H1 (cell line): ENCODE measurements at regions not wholly inside any gene's neighbourhood (a gene's known extent, or its start where the extent isn't known, plus 50 kb on each side); places are given as distances from the start of the nearest gene placed in this dataset.
"Not testable (repeated sequence)": the region's sequence is repeated elsewhere in the genome, so short reads cannot be mapped to it uniquely, and the experiment has no call there.

ENCODE experiments used
- CTCF ChIP-seq, 3 experiments: IDR thresholded peaks; 1 replicate in 2 of 3; 2 replicates in 1 of 3; pipeline versions ENCODE4 v1.5.1 to v1.6.1; 2011; ENCODE audit warnings: low read length in 3 of 3, mild to moderate bottlenecking in 3 of 3, inconsistent platforms in 2 of 3, low read depth in 1 of 3, moderate library complexity in 1 of 3; ENCODE audit not compliant: insufficient read depth in 1 of 3; ENCODE audit errors: control extremely low read depth in 1 of 3
- SP1 ChIP-seq: IDR thresholded peaks from 2 replicates; pipeline ENCODE4 v1.6.1; 2011; ENCODE audit warnings: low read depth, low read length

- not testable (repeated sequence) for TF ChIP-seq CTCF (IDR thresholded peaks at IDR 0.05; ENCODE audit: control extremely low read depth in 1 of 3, insufficient read depth in 1 of 3, low read depth in 1 of 3, low read length in 3 of 3); SP1
Observed at GRCh38 chr12:58704770-58705169, 215.5 kb downstream of the LRIG3 start.
